Right lobe of liver (tissue), 6 donors: ENCODE measurements at regions not wholly inside any gene's neighbourhood (a gene's known extent, or its start where the extent isn't known, plus 50 kb on each side); places are given as distances from the start of the nearest gene placed in this dataset.

Experiments
- ATAC-seq, 4 donors: fragments of 200-7000 bp; cut with Tn5 transposase; one replicate each; pipeline ENCODE4 v1.9.1; 2020; ENCODE audit warnings: mild to moderate bottlenecking in 4 of 4, moderate library complexity in 4 of 4
- DNase-seq, 3 donors: peaks; one replicate each; pipeline ENCODE4 v3.0.0-alpha.2; 2020
- H3K27ac ChIP-seq, 3 donors: fragments of 200-600 bp; one replicate each; pipeline ENCODE4 v1.8.0; 2022
- H3K27me3 ChIP-seq, 2 donors: fragments of 200-600 bp; one replicate each; pipeline ENCODE4 v1.8.0; 2022
- H3K36me3 ChIP-seq, 4 donors: fragments of 200-600 bp; sonication (generic) in 1 of 4; one replicate each; pipeline versions ENCODE4 v1.5.1 to v1.8.0; 2017 to 2022; ENCODE audit warnings: control low read depth in 1 of 4
- H3K4me1 ChIP-seq, 4 donors: fragments of 200-600 bp; sonication (generic) in 1 of 4; one replicate each; pipeline versions ENCODE4 v1.5.1 to v1.8.0; 2017 to 2022; ENCODE audit warnings: control low read depth in 1 of 4
- H3K4me3 ChIP-seq, 3 donors: fragments of 200-600 bp; one replicate each; pipeline ENCODE4 v1.8.0; 2022
- H3K9me3 ChIP-seq, 4 donors: fragments of 200-600 bp; sonication (generic) in 1 of 4; one replicate each; pipeline versions ENCODE4 v1.5.1 to v1.8.0; 2017 to 2022; ENCODE audit warnings: control low read depth in 1 of 4
- CTCF ChIP-seq, 4 donors: fragments of 200-600 bp in 3 of 4; fragments of 450-650 bp in 1 of 4; IDR thresholded peaks; one replicate each; pipeline versions ENCODE4 v1.5.1 to v1.8.0; 2016 to 2022; ENCODE audit warnings: antibody characterized with exemption in 4 of 4, mild to moderate bottlenecking in 2 of 4
- POLR2A ChIP-seq: fragments of 450-650 bp; IDR thresholded peaks from one replicate; pipeline ENCODE4 v1.6.1; 2017; ENCODE audit warnings: antibody characterized with exemption, mild to moderate bottlenecking
- WGBS: methylation state at CpG from one replicate; pipeline ENCODE4 v1.1.6; 2018; ENCODE audit warnings: low coverage, low lambda C conversion rate; ENCODE audit not compliant: insufficient coverage; ENCODE audit errors: missing lambda C conversion rate; 5-methylcytosine and 5-hydroxymethylcytosine counted together
- intact Hi-C, 2 donors: fragments of 100-400 bp; cut with DNase I; formaldehyde crosslinking; loops; one replicate each; pipeline versions ENCODE4 v1.11.2 to v1.14.1; 2022
- donor health status: DM: no; HTN: yes; CAD: no.
- donor health status: DM: no; HTN: no; CAD: no.
- donor health status: DM: no; HTN: no; CAD: no.
- donor health status: DM: no; HTN: yes; CAD: no.
- donor health status: DM: no; HTN: yes; CAD: no.

GRCh38 chr2:221308507-221309066 is 263.5 kb downstream of the EPHA4 start:
- intact Hi-C loops, result no loop called here
- TF ChIP-seq POLR2A (no peak), CTCF (IDR thresholded peaks at IDR 0.05) (no peak)
- 63% methylated on average over 4 of the region's 4 CpGs for WGBS
- Histone ChIP-seq H3K27me3 (no peaks in the 10 kb centered on the region), H3K4me1 (no peaks in the 10 kb centered on the region), H3K4me3 (no peak overlapping the region), H3K9me3 (no peaks in the 10 kb centered on the region), H3K27ac (no peak overlapping the region), H3K36me3 (no peaks in the 10 kb centered on the region)
- DNase-seq (no peak), ATAC-seq (no peak)

- H3K27me3 ChIP-seq, result no peaks in the 10 kb centered on the region
- TF ChIP-seq POLR2A, result no peak
- TF ChIP-seq CTCF (IDR thresholded peaks at IDR 0.05), result no peak
- no peak overlapping the region for H3K4me3 ChIP-seq
- intact Hi-C loops, result no loop called here
- no peaks in the 10 kb centered on the region for H3K9me3 ChIP-seq
- ATAC-seq, result no peak
- H3K27ac ChIP-seq, result no peak overlapping the region
- H3K36me3 ChIP-seq, result no peaks in the 10 kb centered on the region
- 61% methylated on average over 7 of the region's 10 CpGs for WGBS
- no peak for DNase-seq
- no peaks in the 10 kb centered on the region for H3K4me1 ChIP-seq
Observed at GRCh38 chr2:221309892-221310583, 262.1 kb downstream of the EPHA4 start.

- Histone ChIP-seq H3K4me1 (no peaks in the 10 kb centered on the region), H3K27ac (no peak overlapping the region), H3K4me3 (no peak overlapping the region), H3K27me3 (no peaks in the 10 kb centered on the region), H3K36me3 (no peaks in the 10 kb centered on the region), H3K9me3 (no peaks in the 10 kb centered on the region)
- intact Hi-C loops, result no loop called here
- no peak for TF ChIP-seq CTCF (IDR thresholded peaks at IDR 0.05)
- no peak for TF ChIP-seq POLR2A
- no peak for DNase-seq
- 50% methylated on average over 1 of the region's 1 CpG for WGBS
- ATAC-seq, result no peak
Observed at GRCh38 chr2:221310730-221311129, 261.4 kb downstream of the EPHA4 start.

- H3K27me3 ChIP-seq, result no peaks in the 10 kb centered on the region
- no peak for ATAC-seq
- intact Hi-C loops, result no loop called here
Observed at GRCh38 chr2:221312634-221313033, 259.5 kb downstream of the EPHA4 start.

More at GRCh38 chr2:221312634-221313033, 259.5 kb downstream of the EPHA4 start:
- H3K36me3 ChIP-seq, result no peaks in the 10 kb centered on the region
- no peaks in the 10 kb centered on the region for H3K4me1 ChIP-seq
- no peak for DNase-seq
- H3K4me3 ChIP-seq, result no peak overlapping the region
- no peaks in the 10 kb centered on the region for H3K9me3 ChIP-seq
- no peak for TF ChIP-seq CTCF (IDR thresholded peaks at IDR 0.05)
- no peak for TF ChIP-seq POLR2A
- no peak overlapping the region for H3K27ac ChIP-seq
